ENCODE measurements at regions not wholly inside any gene's neighbourhood (a gene's known extent, or its start where the extent isn't known, plus 50 kb on each side); places are given as distances from the start of the nearest gene placed in this dataset.

DNA sequence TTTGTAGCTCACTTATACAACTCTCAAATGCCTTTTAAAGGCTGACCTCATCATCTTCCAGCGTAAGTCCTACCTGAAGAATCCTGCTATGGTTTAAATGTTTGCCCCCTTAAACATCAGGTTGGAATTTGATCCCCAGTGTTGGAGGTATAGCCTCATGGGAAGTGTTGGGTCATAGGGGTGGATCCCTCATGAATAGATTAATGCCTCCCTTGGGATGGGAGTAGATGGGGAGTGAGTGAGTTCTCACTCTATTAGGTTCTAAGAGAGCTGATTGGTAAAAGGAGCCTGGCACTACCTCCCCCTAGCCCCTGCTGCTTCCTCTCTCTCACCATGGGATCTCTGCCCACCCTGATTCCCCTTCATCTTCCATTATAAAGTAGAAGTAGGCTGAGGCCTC is 285.6 kb downstream of the FZD1 start:
- TF ChIP-seq, protein P1, sequence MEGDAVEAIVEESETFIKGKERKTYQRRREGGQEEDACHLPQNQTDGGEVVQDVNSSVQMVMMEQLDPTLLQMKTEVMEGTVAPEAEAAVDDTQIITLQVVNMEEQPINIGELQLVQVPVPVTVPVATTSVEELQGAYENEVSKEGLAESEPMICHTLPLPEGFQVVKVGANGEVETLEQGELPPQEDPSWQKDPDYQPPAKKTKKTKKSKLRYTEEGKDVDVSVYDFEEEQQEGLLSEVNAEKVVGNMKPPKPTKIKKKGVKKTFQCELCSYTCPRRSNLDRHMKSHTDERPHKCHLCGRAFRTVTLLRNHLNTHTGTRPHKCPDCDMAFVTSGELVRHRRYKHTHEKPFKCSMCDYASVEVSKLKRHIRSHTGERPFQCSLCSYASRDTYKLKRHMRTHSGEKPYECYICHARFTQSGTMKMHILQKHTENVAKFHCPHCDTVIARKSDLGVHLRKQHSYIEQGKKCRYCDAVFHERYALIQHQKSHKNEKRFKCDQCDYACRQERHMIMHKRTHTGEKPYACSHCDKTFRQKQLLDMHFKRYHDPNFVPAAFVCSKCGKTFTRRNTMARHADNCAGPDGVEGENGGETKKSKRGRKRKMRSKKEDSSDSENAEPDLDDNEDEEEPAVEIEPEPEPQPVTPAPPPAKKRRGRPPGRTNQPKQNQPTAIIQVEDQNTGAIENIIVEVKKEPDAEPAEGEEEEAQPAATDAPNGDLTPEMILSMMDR (IDR thresholded peaks at IDR 0.05): no peak
- no peak for TF ChIP-seq POLR2A (IDR thresholded peaks at IDR 0.05)
- Histone ChIP-seq H3K27ac (no peak overlapping the region), H3K4me3 (no peak overlapping the region), H3K36me3 (no peaks in the 10 kb centered on the region), H3K27me3 (no peaks in the 10 kb centered on the region), H3K9me3 (no peaks in the 10 kb centered on the region), H3K4me1 (no peaks in the 10 kb centered on the region)
- intact Hi-C loops (cut with DNase I): no loop called here
- DNase-seq (no peak), ATAC-seq (no peak)
- WGBS, 4 donors: 94 to 97% (median 96%) methylated on average over 1 of the region's 1 CpG

DNA sequence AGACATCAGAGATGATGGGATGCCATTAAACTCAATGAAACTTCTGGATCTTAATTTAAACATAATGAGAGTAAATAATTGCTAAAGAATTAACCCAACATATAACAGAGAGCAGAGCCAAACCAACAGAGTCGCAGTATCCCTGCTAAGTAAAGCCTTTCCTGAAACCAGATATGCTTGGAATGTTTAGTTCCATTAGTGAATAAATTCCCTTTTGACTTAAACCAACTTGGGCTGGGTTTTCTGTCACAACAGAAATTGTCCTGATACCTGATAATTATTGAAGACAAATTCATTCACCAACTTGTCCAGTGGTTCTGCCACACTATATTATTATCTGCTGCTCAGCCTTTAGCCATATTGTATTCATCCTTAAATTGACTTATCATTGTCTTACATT is 286.7 kb downstream of the FZD1 start:
- Histone ChIP-seq H3K36me3 (no peaks in the 10 kb centered on the region), H3K27ac (no peak overlapping the region), H3K9me3 (no peaks in the 10 kb centered on the region), H3K27me3 (no peaks in the 10 kb centered on the region), H3K4me3 (no peak overlapping the region), H3K4me1 (no peaks in the 10 kb centered on the region)
- DNase-seq (no peak), ATAC-seq (no peak)
- intact Hi-C loops (cut with DNase I): no loop called here
- TF ChIP-seq, protein P1 (IDR thresholded peaks at IDR 0.05): no peak
- TF ChIP-seq POLR2A (IDR thresholded peaks at IDR 0.05): no peak
- 82 to 90% (median 87%) methylated on average over 1 of the region's 1 CpG for WGBS, 4 donors

DNA sequence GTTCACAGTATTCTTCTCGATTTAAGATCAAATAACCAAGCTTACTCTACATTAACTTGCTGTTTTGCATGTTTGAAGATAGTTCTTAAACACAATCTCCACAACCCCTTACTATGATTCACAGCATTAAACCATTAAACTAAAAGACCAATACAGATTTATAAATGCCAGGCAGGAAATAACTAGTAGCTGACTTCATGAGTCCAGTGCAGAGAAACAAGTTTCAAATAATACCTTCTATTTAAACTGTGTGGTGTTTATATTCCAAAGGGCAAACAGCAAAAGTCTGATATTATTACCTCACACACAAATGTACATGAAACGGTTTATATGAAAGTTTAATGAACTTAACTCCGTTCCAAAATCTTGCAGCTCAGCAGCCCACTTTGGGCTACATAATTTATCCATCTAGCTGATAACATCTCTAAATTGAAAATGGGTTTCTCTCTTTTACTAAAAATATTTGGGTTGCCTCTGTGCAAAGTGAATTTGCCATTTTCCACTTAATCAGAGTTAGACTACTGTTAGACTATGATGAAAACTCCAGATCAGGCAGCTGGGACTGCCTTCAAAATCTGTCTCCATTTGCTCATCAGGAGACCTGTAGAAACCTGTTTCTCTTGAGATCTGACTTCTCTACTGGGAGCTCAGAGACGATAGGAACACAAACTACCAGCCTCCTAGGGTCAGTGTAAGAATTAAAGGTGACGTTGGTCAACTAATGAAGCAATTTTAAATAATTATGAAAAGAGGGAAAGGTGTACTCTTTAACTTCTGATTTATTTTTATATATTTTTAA is 287.3 kb downstream of the FZD1 start:
- Histone ChIP-seq H3K27ac (no peak overlapping the region), H3K9me3 (no peaks in the 10 kb centered on the region), H3K36me3 (no peaks in the 10 kb centered on the region), H3K4me1 (no peaks in the 10 kb centered on the region), H3K27me3 (no peaks in the 10 kb centered on the region), H3K4me3 (no peak overlapping the region)
- 88 to 94% (median 89%) methylated on average over 5 of the region's 5 CpGs for WGBS, 4 donors
- intact Hi-C loops (cut with DNase I): no loop called here
- DNase-seq: no peak
- no peak for ATAC-seq
- TF ChIP-seq, protein P1 (IDR thresholded peaks at IDR 0.05): no peak
- TF ChIP-seq POLR2A (IDR thresholded peaks at IDR 0.05): no peak

DNA sequence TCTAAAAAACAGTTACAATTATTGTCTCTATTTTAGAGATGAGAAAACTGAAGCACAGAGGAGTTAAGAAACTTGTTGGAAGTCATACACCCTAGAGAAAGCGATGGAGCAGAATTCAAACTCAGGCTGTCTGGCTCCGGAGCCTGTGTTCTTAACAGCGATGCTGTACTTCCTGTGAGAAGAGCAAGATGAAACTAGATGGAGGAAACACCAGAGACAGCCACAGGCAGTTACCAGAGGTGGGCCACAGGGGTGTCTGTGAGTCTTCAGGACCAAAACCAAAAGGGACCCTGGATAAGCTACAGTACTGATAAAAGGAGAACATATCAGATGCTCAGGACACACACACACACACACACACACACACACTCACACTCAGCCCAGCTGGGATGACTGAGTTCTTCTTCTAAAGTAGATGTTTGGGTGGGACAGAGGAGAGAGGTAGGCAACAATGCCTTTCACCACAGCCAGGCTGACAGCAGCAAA is 289.2 kb downstream of the FZD1 start:
- no peak for DNase-seq
- Histone ChIP-seq H3K9me3 (no peaks in the 10 kb centered on the region), H3K27ac (no peak overlapping the region), H3K36me3 (no peaks in the 10 kb centered on the region), H3K4me1 (no peaks in the 10 kb centered on the region), H3K27me3 (no peaks in the 10 kb centered on the region), H3K4me3 (no peak overlapping the region)
- no peak for ATAC-seq
- 85 to 88% (median 87%) methylated on average over 3 of the region's 3 CpGs for WGBS, 4 donors
- no peak for TF ChIP-seq POLR2A (IDR thresholded peaks at IDR 0.05)
- TF ChIP-seq, protein P1 (IDR thresholded peaks at IDR 0.05): no peak
- intact Hi-C loops (cut with DNase I): no loop called here
